Peyer's patch (tissue), 4 donors: ENCODE measurements at regions not wholly inside any gene's neighbourhood (a gene's known extent, or its start where the extent isn't known, plus 50 kb on each side); places are given as distances from the start of the nearest gene placed in this dataset.

Experiments used
- DNase-seq, 3 donors: peaks; one replicate each; pipeline ENCODE4 v3.0.0-alpha.2; 2017 to 2019
- H3K27ac ChIP-seq, 4 donors: fragments of 200-600 bp; sonication (generic); one replicate each; pipeline ENCODE4 v1.5.1; 2016 to 2019
- H3K27me3 ChIP-seq, 2 donors: fragments of 200-600 bp; sonication (generic); one replicate each; pipeline ENCODE4 v1.5.1; 2019
- H3K36me3 ChIP-seq, 3 donors: fragments of 200-600 bp; sonication (generic); one replicate each; pipeline ENCODE4 v1.5.1; 2016 to 2019
- H3K4me1 ChIP-seq, 4 donors: fragments of 200-600 bp; sonication (generic); one replicate each; pipeline ENCODE4 v1.5.1; 2016 to 2019
- H3K4me3 ChIP-seq, 4 donors: fragments of 200-600 bp; sonication (generic); 1 replicate in 3 of 4; 2 replicates in 1 of 4; pipeline ENCODE4 v1.5.1; 2016 to 2019; ENCODE audit warnings: mild to moderate bottlenecking in 1 of 4
- H3K9me3 ChIP-seq, 4 donors: fragments of 200-600 bp; sonication (generic); one replicate each; pipeline ENCODE4 v1.5.1; 2016 to 2019; ENCODE audit warnings: mild to moderate bottlenecking in 1 of 4
- POLR2A ChIP-seq, 2 donors: fragments of 450-650 bp; IDR thresholded peaks; one replicate each; pipeline ENCODE4 v1.5.1; 2017; ENCODE audit warnings: antibody characterized with exemption in 2 of 2, mild to moderate bottlenecking in 2 of 2, moderate library complexity in 2 of 2
- TF ChIP-seq, protein P1 (sequence below), 6 experiments: fragments of 450-650 bp in 4 of 6; fragments of 200-600 bp in 2 of 6; sonication (generic) in 1 of 6; IDR thresholded peaks; one replicate each; pipeline ENCODE4 v1.5.1; 2017 to 2019; ENCODE audit warnings: antibody characterized with exemption in 6 of 6, mild to moderate bottlenecking in 3 of 6, moderate library complexity in 1 of 6

DNA sequence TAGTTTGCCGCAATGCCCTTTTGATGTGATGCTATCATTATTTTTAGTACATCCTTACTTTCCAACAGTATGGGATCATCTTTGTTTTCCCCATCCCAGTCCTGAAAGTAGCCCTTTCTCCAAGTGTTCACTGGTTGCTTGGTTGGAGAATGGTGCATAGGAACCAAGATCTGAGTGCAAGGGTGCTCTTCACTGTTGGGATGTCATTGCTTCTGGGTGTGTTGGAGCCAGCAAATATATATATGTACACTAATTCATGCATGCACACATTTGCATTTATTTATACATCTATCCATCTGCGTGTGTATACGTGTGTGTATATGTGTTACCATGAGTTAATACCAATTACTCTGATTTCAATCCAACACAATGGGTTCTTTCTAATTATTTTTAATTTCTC, 64.1 kb upstream of the RFLNA start:
- Histone ChIP-seq H3K27ac (no peak overlapping the region), H3K36me3 (no peaks in the 10 kb centered on the region), H3K27me3 (no peaks in the 10 kb centered on the region), H3K4me3 (no peak overlapping the region), H3K4me1 (peaks cover 0 to 7% (median 3%) of the 10 kb centered on the region in 4 donors), H3K9me3 (no peaks in the 10 kb centered on the region)
- no peak for TF ChIP-seq POLR2A (IDR thresholded peaks at IDR 0.05)
- TF ChIP-seq, protein P1, sequence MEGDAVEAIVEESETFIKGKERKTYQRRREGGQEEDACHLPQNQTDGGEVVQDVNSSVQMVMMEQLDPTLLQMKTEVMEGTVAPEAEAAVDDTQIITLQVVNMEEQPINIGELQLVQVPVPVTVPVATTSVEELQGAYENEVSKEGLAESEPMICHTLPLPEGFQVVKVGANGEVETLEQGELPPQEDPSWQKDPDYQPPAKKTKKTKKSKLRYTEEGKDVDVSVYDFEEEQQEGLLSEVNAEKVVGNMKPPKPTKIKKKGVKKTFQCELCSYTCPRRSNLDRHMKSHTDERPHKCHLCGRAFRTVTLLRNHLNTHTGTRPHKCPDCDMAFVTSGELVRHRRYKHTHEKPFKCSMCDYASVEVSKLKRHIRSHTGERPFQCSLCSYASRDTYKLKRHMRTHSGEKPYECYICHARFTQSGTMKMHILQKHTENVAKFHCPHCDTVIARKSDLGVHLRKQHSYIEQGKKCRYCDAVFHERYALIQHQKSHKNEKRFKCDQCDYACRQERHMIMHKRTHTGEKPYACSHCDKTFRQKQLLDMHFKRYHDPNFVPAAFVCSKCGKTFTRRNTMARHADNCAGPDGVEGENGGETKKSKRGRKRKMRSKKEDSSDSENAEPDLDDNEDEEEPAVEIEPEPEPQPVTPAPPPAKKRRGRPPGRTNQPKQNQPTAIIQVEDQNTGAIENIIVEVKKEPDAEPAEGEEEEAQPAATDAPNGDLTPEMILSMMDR (IDR thresholded peaks at IDR 0.05) = no peak
- DNase-seq = no peak

DNA sequence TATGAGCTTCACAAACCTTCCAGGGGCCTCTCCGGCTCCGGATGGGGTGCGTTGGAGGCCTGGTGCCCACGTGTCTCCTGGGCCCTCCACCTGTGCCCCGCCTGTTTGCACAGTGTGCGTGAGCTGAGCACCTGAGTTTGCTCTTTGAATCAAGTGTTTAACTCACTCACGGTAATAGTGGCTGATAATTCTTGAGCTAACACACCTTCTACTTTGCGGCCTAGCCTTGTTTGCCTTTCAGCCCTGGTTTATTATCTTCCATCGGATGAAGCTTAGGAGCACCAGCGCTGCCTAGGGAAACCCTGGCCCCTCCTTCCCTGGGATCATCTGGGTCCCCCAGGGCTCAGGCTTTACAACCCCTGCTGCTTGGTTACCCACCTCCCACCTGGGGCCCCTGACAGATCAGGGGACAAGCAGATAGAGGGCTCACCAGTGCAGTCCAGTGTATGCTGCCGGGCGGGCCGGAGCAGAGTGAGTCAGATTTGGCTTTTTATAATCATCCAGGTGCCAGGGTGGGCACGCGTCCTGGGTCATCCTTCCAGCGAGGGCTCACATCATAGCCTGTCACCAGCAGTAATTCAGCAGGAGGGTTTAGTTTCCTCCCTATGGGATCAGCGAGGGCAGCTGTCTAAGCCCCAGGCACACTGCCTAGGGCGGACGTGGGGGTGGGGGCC, 62.8 kb upstream of the RFLNA start:
- DNase-seq = peak in 2 of 3 donors; percentile 65 to 74
- Histone ChIP-seq H3K4me3 (no peak overlapping the region), H3K9me3 (no peaks in the 10 kb centered on the region), H3K27ac (peak overlapping the region in 3 of 4 donors; percentile 32 to 80 (median 64)), H3K27me3 (no peaks in the 10 kb centered on the region), H3K36me3 (no peaks in the 10 kb centered on the region), H3K4me1 (peaks cover 0 to 7% (median 3%) of the 10 kb centered on the region in 4 donors)
- no peak for TF ChIP-seq POLR2A (IDR thresholded peaks at IDR 0.05)
- TF ChIP-seq, protein P1 (IDR thresholded peaks at IDR 0.05) = no peak

DNA sequence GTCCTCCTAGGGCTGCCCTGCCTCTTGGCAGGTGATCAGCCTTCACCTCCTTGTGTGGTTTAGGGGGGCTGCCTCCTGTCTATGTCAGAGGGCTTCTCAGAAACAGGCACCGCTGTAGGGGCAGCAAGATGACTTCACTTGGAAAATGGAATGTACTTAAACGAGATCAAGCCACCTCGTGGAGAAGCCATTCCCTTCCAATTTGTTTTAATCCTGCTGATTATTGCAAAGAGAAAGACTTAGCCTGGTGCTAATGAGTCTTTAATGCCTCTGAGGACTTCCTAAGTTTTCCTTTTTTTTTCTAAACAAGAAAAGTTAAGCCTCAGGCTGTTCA, 62.3 kb upstream of the RFLNA start:
- peak overlapping the region in 3 of 4 donors; percentile 32 to 80 (median 64) for H3K27ac ChIP-seq

DNA sequence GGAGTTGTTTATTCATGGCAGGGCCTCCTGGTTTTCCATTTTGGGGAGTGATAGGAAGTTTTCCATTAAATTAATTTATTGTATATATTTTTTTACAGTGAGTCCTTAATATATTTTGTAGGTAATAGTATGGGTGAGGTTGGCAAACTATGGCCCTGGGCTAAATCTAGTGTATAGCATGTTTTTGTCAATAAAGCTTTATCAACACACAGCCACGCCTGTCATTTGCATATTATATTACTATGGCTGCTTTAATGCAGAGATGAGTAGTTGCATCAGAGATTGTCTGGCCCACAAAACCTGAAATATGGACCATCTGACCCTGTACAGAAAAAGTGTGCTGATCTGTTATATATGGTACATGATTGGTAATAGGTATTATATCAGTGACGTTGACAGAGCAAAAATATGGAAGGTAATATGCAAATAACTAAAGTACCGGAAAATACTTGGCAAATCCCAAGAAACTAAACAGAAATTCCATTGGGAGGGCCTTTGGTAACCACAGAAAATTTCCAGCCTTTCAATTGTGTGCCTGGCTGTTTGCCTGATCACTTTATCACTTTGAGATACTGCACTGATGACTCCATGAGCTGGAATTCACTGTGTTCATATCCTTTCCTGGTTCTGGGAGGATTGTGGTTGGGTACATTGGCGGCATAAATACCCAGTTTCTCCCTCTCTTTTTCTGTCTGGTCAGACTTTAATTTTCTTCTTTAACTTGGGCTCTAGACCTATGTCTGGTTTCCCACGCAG, 61.7 kb upstream of the RFLNA start:
- Histone ChIP-seq H3K27ac (peak overlapping the region in 1 of 4 donors; percentile 9), H3K4me3 (no peak overlapping the region), H3K36me3 (no peaks in the 10 kb centered on the region), H3K9me3 (no peaks in the 10 kb centered on the region), H3K27me3 (no peaks in the 10 kb centered on the region), H3K4me1 (peaks cover 0 to 7% (median 3%) of the 10 kb centered on the region in 4 donors)
- TF ChIP-seq, protein P1 (IDR thresholded peaks at IDR 0.05) = no peak
- no peak for TF ChIP-seq POLR2A (IDR thresholded peaks at IDR 0.05)
- no peak for DNase-seq

More for the DNA sequence above, 62.3 kb upstream of the RFLNA start:
- no peaks in the 10 kb centered on the region for H3K36me3 ChIP-seq
- no peaks in the 10 kb centered on the region for H3K27me3 ChIP-seq
- no peaks in the 10 kb centered on the region for H3K9me3 ChIP-seq
- no peak for DNase-seq
- H3K4me3 ChIP-seq = no peak overlapping the region
- peaks cover 0 to 7% (median 3%) of the 10 kb centered on the region in 4 donors for H3K4me1 ChIP-seq
- TF ChIP-seq, protein P1 (IDR thresholded peaks at IDR 0.05) = no peak
- no peak for TF ChIP-seq POLR2A (IDR thresholded peaks at IDR 0.05)

DNA sequence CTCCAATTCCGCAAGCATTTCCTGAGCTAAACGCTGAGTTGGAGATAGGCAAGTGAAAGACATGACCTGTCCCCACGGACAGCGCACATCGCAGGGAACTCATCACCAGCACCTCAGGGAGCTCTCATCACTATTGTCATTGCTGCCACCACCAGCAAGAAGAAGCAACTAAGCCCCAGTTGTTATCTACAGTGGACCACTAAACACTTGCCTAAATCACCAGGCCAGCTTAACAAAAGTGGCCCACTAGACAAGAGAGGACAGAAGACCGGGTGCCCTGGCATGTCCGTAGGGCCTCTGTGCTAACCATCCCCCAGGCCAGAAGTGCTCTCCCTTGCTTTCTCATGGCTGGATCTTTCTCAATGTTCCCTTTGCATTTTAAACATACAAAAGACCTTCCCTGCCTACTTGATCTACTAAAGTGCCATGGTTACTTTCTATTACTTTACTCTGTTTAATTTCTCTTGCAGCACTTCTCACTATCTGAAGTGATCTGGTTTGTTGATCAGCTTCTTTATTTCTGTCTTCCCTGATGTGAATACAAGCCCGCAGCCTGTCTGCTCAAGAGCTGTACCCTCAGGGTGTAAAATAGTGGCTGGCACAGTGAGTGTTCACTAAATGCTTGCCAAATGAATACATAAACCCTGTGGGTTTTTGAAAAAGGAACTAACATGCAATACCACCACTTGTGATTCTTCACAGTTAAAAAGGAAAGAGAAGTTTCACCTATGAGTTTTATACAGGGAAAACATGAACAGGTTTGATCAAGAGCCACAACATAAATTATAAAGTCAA, 60.9 kb upstream of the RFLNA start:
- Histone ChIP-seq H3K4me3 (no peak overlapping the region), H3K27ac (no peak overlapping the region), H3K36me3 (no peaks in the 10 kb centered on the region), H3K27me3 (no peaks in the 10 kb centered on the region), H3K9me3 (no peaks in the 10 kb centered on the region), H3K4me1 (peaks cover 0 to 7% (median 3%) of the 10 kb centered on the region in 4 donors)
- DNase-seq = no peak
- TF ChIP-seq, protein P1 (IDR thresholded peaks at IDR 0.05) = no peak
- no peak for TF ChIP-seq POLR2A (IDR thresholded peaks at IDR 0.05)
